Inflammatory macrophage (primary cell): ENCODE measurements at regions not wholly inside any gene's neighbourhood (a gene's known extent, or its start where the extent isn't known, plus 50 kb on each side); places are given as distances from the start of the nearest gene placed in this dataset.
A peak's percentile ranks its signal among the peaks of the same experiment; 100 is the strongest.
"Not testable (repeated sequence)": the region's sequence is repeated elsewhere in the genome, so short reads cannot be mapped to it uniquely, and the experiment has no call there.

Source experiments
- DNase-seq, 2 donors: peaks; one replicate each; pipeline ENCODE4 v3.0.0-alpha.2; 2020 to 2022

DNA sequence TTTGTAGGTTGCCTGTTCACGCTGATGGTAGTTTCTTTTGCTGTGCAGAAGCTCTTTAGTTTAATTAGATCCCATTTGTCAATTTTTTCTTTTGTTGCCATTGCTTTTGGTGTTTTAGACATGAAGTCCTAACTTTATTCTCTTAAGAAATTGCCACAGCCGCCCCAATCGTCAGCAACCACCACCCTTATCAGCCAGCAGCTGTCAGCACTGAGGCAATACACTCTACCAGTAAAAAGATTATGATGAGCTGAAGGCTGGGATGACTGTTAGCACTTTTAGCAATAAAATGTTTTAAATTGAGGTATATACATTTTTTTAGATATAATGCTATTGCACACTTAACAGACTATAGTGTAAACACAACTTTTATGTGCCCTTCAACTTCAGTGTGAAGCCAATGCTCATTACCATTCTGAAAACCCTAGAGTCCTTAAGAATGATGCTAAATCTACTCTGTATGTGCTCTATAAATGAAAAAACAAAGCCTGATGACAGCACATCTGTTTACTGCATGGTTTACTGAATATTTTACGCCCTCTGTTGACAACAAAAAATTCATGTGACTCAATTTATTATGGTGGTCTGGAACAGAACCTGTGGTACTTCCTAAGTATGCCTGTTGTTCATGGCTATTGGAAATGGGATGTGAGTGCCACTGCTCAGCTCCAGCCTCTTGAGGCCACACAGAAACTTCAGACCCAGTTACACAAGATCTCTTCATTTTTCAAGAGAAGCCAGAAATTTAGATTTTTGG lies 197.4 kb downstream of the DUSP6 start:
- no peak for DNase-seq

DNA sequence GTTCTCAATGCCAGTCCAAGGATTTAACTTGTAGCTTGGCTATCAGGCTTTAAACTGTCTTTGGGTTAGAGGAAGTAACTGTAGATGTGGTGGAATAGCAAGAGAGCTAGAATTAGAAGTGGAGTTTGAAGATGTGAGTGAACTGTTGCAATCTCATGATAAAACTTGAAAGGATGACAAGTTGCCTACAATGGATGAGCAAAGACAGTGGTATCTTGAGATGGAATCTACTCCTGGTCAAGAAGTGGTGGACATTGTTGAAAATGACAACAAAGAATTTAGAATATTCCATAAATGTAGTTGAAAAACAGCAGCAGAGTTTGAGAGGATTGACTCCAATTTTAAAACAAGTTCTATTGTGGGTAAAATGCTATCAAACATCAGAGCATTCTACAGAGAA lies 199.0 kb downstream of the DUSP6 start:
- no peak for DNase-seq

GRCh38 chr12:89151536-89151935 lies 200.8 kb downstream of the DUSP6 start:
- DNase-seq, result no peak

- not testable (repeated sequence) for DNase-seq
Measured at GRCh38 chr12:89150789-89151188, 201.5 kb downstream of the DUSP6 start.

DNA sequence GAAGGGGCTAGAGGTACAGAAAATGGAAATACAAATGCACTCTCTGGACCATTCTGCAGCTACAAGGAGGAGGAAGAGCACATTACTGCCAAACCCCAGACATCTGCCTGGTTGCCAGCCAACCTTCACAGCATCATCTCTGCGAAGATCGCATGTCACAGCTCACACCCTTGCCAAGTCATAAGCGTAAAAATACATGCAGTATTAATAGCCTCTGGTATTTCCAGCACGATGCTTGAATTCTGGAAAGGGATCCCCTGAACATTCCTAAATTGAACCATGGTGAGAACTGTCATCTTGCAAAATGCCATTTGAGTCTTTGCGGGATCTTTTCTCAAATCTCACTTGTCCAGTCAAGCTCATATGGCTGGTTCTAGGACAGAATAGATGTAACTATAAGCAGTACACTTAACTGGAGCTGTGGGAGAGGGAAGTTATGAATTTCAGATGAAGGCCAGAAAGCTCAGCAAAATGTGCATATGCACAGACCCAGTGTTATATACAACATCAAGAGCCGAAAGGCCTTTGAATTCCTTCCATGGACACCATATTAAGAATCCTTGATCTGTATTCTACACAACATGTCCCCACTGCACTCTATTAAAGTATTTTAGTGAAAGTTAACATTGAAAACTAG lies 211.6 kb downstream of the DUSP6 start:
- no peak for DNase-seq

GRCh38 chr12:89140141-89140540 lies 212.2 kb downstream of the DUSP6 start:
- no peak for DNase-seq

- no peak for DNase-seq
Measured at GRCh38 chr12:89139390-89139789, 212.9 kb downstream of the DUSP6 start.

DNA sequence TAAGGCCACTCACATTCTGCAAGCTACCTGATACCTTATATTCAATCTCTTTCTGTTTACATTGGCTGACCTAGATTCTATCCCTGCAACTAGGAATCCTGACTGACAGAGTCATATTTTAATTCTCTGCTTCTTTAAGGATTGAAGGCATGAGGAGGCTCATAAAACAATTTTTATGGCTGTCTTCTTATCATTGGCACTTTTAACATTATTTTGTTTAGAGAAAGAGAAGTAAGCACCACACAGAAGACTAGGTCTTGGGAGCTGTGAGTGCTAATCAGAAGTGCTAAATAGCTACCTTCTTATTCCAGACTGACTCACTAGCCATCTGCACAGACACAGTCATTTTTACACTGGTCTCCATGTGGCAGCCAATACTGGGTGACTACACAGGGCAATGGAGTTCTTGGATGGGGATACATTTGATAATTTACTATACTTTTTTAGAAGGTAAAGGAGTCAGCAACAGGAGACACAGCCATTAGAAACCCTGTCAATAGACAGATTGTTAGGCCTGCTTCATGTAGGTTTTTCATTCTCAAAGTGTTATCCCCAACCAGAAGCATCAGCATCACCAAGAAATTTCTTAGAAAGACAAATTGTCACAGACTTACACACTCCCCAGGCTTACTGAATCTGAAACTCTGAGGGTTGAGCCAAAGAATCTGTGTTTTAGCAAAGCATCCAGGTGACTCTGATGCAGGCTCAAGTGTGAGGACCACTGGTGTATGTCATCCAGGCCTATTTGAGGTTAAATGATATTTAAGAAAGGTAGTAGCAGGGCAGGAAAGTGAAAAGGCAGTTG lies 214.1 kb downstream of the DUSP6 start:
- no peak for DNase-seq

DNA sequence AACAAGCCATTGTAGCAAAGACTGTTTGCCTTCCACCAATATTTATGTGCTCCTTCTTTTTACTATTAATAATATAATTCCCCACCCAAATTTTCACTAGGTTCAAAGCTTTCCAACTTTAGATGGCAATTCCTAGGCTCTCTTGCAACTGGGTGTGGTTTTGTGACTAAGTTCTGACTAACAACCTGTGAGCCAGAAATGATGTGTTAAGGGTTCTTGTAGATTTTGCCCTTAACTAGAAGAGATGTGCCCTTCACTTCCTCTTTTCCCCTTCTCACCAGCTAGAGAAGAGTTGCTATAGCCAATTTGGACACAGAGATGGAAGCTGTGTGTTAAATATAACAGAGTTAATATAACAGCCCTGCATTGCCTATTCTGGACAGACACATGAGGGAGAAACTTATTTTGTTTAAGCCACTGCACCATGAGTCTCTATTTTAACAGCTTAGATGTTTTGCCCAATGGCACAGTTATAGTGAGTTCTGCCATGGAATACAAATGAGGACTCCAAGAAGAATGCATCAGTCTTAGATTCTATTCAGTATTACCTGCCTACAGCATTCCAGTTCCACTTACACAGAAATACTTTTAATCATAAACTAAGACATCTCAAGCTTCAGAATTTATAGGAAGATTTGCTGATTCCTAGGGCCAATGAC lies 216.2 kb downstream of the DUSP6 start:
- DNase-seq, result peak; percentile 52 to 57

DNA sequence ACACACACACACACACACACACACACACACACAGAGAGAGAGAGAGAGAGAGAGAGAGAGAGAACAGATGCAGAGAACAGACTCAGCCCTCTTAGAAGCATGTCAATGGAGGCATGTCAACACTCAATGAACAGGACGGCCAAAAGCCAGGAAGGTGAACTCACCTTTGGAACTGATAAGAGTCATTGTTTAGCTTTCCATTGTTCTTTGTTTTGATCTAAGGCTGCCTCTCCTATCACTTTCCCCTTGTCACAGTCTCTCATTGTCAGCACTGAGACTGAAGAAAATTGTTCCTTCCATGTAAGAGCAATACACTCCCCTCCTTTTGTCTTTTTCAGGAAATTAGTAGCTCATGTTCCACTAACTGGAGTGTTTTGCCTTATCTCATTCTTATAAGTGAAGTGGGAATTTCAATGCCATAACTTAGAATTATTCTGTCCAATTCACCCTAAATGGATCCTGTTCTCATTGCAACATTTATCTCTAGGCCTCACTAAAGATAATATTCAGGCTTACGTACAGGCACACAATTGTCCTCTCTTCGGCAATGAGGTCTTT lies 218.0 kb downstream of the DUSP6 start:
- DNase-seq, result no peak

GRCh38 chr12:89129167-89129870 lies 223.0 kb downstream of the DUSP6 start:
- DNase-seq, result no peak

GRCh38 chr12:89126712-89127111 lies 225.6 kb downstream of the DUSP6 start:
- DNase-seq, result peak; percentile 15 to 28

GRCh38 chr12:89122852-89123251 lies 229.4 kb downstream of the DUSP6 start:
- no peak for DNase-seq

- peak in 1 of 2 donors; percentile 17 for DNase-seq
Measured at GRCh38 chr12:89117448-89118034, 234.8 kb downstream of the DUSP6 start.

GRCh38 chr12:89111964-89112363 lies 240.3 kb downstream of the DUSP6 start:
- DNase-seq, result no peak

DNA sequence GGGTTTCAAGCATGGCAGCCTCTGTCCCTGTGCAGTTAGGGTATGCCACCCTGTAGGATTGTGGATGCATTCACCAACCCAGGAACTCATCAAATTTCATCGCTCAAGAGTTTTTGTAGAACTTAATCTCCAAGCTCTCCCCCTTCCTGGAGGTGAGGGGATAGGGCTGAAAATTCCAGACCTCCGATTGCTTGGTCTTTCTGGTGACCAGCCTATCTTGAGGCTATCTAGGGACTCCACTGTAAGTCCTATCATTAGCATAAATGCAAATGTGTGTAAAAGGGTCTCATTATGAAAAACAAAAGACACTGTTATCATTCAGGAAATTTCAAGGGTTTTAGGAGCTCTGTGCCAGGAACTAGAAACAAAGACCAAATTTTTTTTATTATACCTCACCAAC lies 244.0 kb downstream of the DUSP6 start:
- DNase-seq, result no peak

GRCh38 chr12:89106950-89107349 lies 245.4 kb downstream of the DUSP6 start:
- no peak for DNase-seq

GRCh38 chr12:89105243-89105642 lies 247.1 kb downstream of the DUSP6 start:
- no peak for DNase-seq

DNA sequence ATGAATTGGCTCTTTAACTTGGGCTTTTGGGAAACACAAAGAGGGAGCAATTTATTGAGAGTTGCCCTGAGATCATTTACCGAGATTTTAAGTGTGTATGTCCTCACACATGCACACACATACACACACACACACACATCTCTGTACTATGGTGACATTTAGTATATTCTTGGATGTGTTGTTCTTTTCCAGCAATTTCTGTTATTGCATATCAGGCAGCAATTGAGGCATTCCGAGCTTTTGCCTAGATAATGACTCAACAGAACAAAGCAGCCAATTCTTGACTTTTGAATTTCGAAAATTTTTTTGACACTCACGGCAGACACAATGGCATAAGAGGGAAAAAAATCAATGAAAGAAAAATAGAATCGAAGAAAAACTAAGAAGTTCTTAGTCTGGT lies 248.5 kb downstream of the DUSP6 start:
- DNase-seq, result no peak

- no peak for DNase-seq
Measured at GRCh38 chr12:89101440-89101839, 250.9 kb downstream of the DUSP6 start.

DNA sequence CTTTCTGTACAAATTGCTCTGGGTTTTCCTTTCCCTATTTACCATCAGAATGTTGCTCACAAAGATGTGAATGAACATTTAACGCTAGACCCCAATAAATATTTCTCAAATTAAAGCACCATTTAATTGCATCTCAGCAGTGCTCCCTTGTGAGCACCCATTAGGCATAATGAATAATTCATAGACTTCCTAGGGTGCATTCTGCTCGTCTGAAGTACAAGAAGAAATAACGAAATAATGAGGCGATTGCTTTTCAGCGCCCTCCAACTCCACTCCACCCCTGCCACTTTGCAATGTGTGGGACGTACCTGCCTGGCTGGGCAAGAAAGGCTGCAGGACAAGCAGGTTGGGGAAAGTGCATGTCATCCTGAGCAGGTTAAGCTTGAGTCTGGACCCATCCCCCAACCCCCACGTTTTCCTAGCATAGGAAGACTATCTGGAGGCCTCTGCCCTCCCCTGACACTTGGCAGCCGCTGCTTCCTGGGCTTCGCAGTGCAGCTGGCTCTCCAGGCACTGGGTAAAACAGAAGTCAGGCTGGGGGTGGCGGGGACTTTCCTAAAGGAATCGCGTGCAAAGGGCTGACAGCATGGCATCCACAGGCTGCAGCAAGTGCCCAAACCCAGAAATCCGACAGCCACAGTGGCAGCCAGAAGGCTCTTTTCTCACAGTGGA lies 253.7 kb downstream of the DUSP6 start:
- peak in 1 of 2 donors; percentile 3 for DNase-seq
